ENCODE measurements at regions not wholly inside any gene's neighbourhood (a gene's known extent, or its start where the extent isn't known, plus 50 kb on each side); places are given as distances from the start of the nearest gene placed in this dataset.
"Not testable (repeated sequence)": the region's sequence is repeated elsewhere in the genome, so short reads cannot be mapped to it uniquely, and the experiment has no call there.

DNA sequence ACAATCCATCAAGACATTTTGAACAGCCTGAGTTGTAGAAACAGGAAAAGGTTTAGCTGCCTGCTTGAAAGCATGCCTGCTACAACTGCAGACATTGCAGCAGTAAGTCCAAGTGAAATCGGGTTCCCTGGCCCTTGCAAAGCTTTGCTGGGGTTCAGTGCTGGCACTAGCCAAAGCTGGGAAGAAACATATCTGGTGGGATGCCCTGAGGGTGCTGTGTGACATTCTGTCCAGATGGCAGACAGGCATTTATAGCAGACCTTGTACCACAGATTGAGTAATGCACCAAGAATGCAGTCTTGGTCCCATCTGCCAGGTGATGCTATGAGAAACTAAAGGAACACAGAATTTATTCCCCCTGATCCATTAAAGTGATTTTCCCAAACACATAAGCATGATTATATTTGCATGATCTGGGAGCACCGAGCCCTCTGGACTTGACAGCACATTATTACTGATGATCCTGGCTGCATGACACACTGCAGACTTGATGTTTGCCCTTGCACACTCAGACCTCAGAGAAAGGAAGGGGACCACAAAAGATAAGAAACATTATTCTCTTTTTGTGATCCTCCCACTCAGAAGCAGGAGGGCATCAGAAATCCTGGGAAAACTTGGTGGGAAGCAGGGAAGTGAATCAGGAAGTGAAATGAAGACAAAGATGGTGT, 223.7 kb upstream of the FAM78B start:
- DNase-seq (ENCODE audit: low read depth, low spot score) = no peak

DNA sequence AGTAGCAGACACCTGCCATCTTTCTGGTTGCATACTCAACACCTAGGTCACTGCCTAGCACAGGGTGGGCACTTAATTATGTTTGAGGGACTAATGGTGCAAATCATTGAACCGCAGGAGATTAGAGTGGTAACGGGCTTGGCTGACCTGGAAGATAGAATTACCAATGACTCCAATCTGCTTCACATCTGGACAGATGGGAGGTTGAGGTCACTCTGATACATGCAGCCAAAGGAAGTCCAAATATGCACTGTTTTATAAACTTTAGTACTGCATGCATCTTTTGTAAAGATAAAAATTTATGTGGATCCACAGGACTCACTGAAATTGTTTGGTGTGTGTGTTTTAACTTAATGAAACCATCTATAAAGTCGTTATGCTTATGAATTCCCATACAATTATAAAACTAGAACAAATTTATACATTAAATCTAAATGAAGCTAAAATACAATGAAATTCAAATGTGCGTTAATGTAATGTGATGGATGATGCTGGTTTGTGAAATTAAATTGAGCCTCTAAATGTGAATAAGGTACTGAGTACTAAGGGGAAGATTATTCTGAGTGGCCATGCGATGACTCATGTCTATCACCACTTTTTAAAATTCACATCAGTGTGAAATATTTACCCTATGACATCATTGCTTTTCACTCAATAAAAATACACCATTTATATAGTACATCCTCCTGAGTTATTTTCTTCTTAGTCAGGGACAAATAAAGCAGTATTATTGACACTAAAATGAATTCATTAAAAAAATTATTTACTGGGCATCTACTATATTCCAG, 224.7 kb upstream of the FAM78B start:
- DNase-seq (ENCODE audit: low read depth, low spot score) = no peak

DNA sequence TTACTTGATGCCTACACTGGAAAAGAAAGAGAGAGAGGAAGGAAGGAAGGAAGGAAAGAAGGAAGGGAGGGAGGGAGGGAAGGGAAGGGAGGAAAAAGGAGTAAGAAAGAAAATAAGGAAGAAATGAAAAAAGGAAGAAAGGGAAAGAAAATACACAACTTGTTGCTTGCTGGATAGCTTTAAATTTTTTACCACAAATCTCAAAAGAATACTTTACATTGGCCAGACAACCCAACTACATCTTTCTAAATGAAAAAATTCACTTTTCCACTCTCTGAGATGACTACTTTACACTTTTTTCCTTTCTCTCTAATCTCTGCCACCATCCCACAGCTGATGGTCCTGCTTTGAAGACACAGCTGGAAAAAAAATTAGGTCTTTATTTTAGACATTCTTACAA, 228.9 kb upstream of the FAM78B start:
- DNase-seq (ENCODE audit: low read depth, low spot score) = no peak

DNA sequence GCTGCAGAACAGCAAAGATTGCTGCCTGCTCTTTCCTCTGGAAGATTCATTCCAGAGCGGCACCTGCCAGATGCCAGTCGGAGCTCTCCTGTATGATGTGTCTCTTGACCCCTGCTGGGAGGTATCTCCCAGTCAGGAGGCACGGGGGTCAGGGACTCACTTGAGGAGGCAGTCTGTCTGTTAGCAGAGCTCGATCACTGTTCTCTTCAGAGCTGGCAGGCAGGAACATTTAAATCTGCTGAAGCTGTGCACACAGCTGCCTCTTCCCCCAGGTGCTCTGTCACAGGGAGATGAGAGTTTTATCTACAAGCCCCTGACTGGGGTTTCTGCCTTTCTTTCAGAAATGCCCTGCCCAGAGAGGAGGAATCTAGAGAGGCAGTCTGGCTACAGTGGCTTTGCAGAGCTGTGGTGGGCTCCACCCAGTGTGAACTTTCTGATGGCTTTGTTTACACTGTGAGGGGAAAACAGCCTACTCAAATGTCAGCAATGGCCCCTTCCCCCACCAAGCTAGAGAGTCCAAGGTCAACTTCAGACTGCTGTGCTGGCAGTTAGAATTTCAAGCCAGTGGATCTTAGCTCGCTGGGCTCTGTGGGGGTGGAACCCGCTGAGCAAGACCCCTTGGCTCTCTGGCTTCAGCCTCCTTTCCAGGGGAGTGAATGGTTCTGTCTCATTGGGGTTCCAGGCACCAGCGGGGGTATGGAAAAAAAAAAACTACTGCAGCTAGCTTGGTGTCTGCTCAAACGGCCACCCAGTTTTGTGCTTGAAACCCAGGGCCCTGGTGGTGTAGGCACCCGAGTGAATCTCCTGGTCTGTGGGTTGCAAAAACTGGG, 242.7 kb upstream of the FAM78B start:
- DNase-seq (ENCODE audit: low read depth, low spot score) = peak; percentile 49

DNA sequence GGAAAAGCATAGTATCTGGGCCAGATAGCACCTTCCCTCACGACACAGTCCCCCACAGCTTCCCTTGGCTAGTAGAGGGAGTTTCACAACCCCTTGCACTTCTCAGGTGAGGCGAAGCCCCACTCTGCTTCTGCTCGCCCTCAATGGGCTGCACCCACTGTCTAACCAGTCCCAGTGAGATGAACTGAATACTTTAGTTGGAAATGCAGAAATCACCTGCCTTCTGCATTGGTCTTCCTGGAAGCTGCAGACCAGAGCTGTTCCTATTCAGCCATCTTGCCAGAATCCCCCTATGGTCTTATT, 243.2 kb upstream of the FAM78B start:
- DNase-seq (ENCODE audit: low read depth, low spot score) = no peak

DNA sequence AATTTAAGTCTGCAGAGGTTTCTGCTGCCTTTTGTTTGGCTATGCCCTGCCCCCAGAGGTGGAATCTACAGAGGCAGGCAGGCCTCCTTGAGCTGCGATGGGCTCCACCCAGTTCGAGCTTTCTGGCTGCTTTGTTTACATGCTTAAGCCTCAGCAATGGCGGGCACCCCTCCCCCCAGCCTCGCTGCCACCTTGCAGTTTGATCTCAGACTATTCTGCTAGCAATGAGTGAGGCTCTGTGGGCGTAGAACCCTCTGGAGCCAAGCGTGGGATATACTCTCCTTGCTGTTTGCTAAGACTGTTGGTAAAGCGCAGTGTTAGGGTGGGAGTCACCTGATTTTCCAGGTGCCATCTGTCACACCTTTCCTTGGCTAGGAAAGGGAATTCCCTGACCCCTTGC, 250.0 kb upstream of the FAM78B start:
- DNase-seq (ENCODE audit: low read depth, low spot score) = not testable (repeated sequence)

DNA sequence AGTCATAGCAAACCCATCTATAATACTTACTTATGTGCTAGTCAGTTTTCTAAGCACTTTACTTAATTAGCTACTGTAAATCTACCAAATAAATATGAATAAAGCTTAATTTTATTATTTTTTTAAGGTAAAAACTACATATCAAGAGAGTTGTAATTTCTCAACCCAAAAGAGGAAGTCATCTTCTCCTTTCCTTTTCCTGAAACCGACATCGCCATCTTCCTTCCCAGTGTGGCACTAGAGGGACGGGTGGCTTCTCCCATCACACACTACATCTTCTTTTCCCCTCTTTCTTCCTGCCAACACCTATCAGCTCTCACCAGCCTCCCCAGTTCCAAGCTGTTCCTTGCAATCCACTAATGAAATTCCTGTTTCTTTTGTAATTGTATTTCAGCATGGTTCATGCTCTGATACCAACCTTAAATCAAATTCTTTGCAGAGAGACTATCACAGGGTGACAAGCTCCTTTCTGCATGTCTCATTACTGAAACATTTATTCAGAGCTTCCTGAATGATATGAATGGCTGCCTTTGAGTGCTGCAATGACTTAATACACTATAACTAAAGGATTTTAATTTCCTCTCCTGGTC, 251.6 kb upstream of the FAM78B start:
- DNase-seq (ENCODE audit: low read depth, low spot score) = no peak

DNA sequence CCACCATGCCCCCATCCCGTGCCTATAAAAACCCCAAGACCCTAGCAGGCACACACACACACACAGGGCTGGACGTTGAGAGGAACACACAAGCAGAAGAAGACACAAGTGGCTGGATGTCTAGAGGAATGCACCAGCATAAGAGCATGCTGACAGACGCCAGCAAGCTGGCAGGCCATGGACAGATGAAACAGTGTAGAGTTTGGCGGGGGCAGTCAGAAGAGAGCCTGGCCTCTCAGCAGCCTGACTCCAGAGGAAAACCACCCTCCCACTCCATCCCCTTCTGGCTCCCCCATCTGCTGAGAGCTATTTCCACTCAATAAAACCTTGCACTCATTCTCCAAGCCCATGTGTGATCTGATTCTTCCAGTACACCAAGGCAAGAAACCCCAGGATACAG, 255.8 kb upstream of the FAM78B start:
- not testable (repeated sequence) for DNase-seq (ENCODE audit: low read depth, low spot score)

DNA sequence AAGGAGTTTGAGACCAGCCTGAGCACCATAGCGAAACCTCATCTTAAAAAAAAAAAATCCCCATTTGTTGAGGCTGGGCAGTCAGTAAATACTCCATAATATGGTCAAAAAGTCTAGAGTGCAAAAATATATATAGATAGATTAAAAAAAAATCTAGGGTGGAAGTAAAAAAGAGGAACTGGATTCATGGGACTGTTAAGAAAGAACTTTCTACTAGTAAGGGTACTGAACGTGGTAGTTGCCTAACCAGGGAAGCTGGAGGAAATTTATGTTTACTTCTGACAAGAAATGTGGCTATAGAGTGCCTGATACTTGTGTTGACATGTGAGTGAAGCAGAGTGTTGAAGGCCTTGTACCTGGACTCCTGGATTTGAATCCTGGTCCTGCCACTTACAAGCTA, 265.9 kb upstream of the FAM78B start:
- DNase-seq (ENCODE audit: low read depth, low spot score) = no peak

DNA sequence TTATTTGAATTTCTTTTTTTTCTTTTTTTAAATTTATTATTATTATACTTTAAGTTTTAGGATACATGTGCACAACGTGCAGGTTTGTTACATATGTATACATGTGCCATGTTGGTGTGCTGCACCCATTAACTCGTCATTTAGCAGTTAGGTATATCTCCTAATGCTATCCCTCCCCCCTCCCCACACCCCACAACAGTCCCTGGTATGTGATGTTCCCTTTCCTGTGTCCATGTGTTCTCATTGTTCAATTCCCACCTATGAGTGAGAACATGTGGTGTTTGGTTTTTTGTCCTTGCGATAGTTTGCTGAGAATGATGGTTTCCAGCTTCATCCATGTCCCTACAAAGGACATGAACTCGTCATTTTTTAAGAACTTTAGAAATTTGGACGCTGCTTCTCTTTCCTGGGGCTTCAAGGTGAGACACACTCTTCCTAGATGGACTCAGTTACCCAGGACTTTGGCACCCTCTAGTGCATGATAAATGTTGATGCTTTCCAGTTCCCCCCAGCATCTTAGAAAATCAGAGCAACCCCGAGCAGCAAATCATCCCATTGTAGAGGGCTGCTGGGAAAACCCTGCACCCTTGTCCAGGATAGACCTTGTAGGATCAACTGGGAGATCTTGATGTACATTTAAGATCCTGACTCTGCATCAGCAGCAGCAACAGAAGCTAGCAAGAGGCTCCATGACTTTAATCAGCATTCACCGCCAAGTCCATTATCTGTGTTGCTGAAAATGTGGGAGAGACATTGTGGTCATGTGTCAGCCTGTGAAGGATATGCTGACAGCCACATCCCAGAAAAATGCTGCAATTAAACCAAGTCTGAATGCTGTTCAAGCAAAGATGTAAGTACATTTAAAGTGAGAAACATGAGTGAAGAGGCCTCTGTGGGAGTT, 266.9 kb upstream of the FAM78B start:
- DNase-seq (ENCODE audit: low read depth, low spot score) = peak; percentile 34

DNA sequence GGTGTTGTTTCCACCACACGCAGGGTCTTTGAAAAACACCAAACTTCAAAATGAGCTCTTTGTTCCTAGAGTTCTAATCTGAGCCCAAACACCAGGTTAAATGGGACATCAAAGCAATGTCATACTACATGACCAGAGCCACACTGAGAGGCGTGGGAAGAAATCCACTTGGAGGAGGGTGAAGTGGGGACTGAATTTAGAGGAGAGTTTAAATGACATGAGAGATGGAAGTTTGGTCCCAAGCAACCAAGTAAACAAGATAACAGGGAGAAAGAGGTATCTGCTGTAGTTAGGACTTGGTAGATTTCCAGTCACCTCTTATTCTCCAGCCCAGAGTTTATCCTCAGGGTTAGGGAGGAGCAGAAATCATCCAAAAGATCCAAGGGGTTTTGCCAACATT, 290.9 kb upstream of the FAM78B start:
- DNase-seq (ENCODE audit: low read depth, low spot score) = no peak

DNA sequence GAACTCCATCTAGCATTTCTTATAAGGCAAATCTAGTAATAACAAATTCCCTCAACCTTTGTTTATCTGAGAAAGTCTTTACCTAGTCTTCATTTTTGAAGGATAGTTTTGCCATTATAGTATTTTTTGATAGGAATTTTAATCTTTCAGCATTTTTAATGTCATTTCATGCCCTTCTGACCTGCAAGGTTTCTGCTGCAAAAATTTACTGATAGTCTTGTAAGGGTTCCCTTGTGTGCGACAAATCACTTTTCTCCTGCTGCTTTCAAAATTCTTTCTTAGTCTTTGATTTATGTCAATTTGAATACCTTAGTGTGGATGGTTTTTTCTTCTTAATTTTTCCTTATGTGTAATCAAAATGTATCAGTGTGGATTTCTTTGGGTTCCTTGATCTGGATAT, 297.5 kb upstream of the FAM78B start:
- DNase-seq (ENCODE audit: low read depth, low spot score) = no peak

DNA sequence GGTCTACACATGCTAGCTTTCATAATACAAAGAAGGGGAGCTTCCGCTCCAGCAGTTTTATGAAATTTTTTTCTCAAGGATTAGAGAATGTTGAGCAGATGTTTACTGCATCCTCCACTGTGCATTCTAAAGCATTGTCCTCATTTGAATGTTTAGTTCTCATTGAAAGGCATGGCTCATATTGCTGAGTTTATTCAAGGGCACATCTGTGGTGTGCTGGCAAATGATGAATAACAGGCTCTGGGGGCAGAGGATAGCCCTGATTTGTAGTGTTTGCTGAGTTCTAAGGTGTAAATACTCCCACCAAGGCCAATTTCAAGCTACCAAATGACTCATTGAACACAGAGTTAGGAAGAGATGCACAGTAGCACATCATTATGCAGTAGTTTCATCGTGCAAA, 303.2 kb upstream of the FAM78B start:
- DNase-seq (ENCODE audit: low read depth, low spot score) = no peak

DNA sequence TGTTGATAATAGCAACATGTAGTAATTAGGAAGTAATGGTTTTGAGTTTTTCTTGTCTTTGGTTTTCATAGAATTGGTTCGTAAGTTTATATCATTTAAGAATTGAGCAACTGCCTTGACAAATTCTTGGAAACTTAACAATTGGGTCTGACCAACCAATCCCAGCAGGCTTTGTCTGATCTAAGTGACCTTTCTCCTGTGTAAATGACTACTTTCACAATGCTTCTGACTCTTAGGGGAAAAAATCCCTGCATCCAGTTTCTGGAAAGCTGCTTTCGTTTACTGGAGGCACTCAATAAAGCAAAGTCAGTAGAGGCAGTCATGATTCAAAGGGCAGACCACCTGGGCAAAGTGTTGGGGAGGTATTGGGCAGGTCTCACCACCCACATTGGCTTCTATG, 303.6 kb upstream of the FAM78B start:
- no peak for DNase-seq (ENCODE audit: low read depth, low spot score)

DNA sequence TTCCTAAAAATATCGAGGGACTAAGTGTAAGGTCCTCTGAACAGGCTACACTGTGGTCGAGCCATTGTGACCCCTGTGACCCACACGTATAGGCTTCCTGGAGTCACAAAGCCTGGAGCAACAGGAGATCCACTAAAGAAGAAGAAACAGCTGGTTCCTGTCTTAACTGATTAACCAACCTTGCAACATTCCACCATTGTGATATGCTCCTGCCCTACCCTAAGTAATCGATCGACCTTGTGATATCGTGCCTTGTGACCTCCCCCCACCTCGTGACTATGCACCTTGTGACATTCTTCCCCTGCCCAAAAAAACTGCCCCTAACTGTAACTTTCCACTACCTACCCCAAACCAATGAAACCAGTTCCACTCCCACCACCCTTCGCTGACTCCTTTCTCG, 304.6 kb upstream of the FAM78B start:
- DNase-seq (ENCODE audit: low read depth, low spot score) = no peak

DNA sequence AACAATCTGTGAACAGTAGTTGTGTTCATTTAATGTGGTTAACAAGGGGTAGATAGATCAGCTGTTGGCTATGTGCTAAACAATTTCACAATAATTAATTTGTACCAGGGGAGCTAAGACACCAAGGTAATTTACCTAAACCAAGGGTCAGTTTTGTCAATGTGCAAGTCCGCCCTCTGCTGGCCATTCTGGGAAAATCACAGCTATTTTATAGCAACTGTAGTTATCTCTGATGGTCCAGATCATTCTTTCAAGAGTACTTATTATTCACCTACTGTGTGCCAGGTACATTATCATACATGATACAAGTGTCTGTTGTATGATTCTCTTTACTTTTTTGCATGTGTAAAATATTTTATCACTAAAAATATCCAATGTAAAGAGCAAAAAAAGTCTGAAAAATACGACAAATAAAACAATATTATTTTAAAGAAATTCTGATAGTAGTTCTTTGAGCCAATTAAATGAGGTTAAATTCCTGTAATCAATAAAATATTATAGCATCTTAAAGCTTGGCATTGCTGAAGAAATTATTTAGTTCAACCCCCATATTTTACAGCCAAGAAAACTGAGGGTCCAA, 312.3 kb upstream of the FAM78B start:
- DNase-seq (ENCODE audit: low read depth, low spot score) = peak; percentile 13

DNA sequence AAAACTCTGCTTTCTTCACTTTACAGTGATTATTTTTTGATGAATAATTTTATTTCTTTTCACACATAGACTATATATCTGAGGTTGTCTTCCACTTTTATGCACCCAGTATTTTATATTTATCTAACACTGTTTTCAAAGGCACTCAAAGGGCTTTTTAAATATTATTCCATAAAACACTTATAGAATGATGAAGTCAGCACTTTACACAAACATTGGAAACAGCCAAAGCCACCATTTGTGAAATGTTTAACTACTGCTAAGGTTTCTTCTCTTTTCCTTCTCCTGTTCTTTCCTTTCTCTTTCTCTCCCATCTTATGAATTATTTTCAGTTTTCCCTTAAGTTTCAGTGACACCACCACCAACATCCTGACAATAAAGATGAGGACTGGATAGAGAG, 317.7 kb upstream of the FAM78B start:
- no peak for DNase-seq (ENCODE audit: low read depth, low spot score)

DNA sequence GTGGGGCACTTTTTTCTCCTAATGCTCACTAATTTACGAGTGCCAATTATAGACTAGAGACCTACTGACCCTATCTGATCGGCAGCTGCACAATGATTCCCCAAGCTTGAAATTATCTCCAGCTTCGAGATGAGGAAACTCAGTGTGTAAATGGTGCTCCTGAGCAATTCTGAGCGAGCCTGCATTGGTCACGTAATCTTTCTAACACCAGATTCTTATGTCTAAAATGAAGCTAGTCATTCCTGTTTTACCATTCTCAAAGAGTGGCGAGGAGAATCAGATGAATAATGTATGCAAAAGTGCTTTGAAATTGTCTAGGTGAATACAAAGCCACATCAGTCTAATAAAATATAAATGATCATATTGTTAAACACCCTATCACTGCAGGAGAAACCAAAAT, 318.1 kb upstream of the FAM78B start:
- no peak for DNase-seq (ENCODE audit: low read depth, low spot score)

DNA sequence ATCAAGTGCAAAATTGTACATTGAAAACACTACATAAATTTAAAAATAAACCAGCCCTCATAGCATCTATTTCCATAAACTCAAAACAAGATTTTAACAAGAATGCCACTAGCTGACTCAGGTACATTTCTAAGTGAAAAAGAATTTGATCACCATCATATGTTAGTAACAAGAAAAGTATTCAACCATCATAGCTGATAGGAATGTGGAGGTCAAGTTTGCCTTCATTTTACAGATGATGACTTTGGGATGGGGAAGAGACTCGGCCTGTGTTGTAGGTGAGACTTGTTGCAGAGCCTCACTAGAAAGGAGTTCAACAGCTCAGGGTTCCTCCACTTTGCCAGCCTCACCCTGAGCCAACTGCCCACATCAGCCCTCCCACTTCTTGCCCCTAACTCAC, 318.8 kb upstream of the FAM78B start:
- no peak for DNase-seq (ENCODE audit: low read depth, low spot score)

DNA sequence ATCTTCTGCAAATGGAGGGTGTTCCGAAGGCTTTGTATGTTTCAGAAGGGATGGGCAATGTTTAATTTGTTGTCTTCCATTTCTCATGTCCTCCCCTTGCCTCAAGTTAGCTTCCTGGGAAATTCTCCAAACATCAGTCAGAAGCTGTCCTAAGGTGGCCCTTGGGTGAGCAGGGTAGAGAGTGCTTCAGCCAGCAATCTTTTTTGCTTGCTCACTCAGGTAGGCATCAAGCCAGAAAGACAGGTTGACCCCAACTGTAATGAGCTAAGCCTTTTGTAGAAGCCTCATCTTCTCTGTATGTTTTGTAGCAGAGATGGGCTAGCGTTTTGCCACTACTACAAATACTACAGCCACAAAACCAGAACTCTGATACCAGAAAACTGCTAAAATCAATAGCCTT, 321.5 kb upstream of the FAM78B start:
- no peak for DNase-seq (ENCODE audit: low read depth, low spot score)

DNA sequence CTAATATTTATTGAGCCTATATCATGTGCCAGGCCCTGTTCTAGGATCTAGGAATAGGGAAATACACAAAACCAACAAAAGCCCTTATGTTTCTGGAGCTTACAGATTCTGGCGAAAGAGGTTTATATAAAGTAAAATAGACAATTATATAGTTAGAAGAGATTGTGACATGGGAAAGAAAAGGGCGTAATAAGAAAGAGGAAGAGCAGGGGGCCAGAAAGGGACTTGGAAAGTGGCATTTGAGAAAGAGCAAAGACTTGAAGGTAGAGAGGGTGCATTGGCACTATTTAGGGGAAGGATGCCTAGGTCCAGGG, 322.5 kb upstream of the FAM78B start:
- no peak for DNase-seq (ENCODE audit: low read depth, low spot score)
